BLaER1 (cell line): ENCODE measurements at regions not wholly inside any gene's neighbourhood (a gene's known extent, or its start where the extent isn't known, plus 50 kb on each side); places are given as distances from the start of the nearest gene placed in this dataset.

ENCODE experiments used
- H3K27ac ChIP-seq: shearing (Covaris generic); formaldehyde crosslinking; 2 replicates; pipeline ENCODE4 v1.8.1; 2022
- H3K27me3 ChIP-seq: shearing (Covaris generic); formaldehyde crosslinking; 2 replicates; pipeline ENCODE4 v1.8.1; 2022
- H3K36me3 ChIP-seq: shearing (Covaris generic); formaldehyde crosslinking; 2 replicates; pipeline ENCODE4 v1.8.1; 2022
- H3K4me1 ChIP-seq: shearing (Covaris generic); formaldehyde crosslinking; 2 replicates; pipeline ENCODE4 v1.8.1; 2022
- H3K4me2 ChIP-seq: shearing (Covaris generic); formaldehyde crosslinking; 2 replicates; pipeline ENCODE4 v1.8.1; 2022
- H3K4me3 ChIP-seq: shearing (Covaris generic); formaldehyde crosslinking; 2 replicates; pipeline ENCODE4 v1.8.1; 2022
- H3K9ac ChIP-seq: shearing (Covaris generic); formaldehyde crosslinking; 2 replicates; pipeline ENCODE4 v1.8.1; 2022
- H3K9me3 ChIP-seq: shearing (Covaris generic); formaldehyde crosslinking; 2 replicates; pipeline ENCODE4 v1.8.1; 2022
- H4K20me1 ChIP-seq: shearing (Covaris generic); formaldehyde crosslinking; 2 replicates; pipeline ENCODE4 v1.8.1; 2022
- Cebpa-rat ChIP-seq: shearing (Covaris generic); IDR thresholded peaks from 2 replicates; pipeline ENCODE4 v1.8.1; 2022

GRCh38 chr13:73876323-73876722 is 257.9 kb downstream of the KLF12 start:
- TF ChIP-seq Cebpa-rat = no peak
- no peak overlapping the region for H3K27ac ChIP-seq
- no peak overlapping the region for H3K4me3 ChIP-seq

GRCh38 chr13:73873940-73874830 is 260.0 kb downstream of the KLF12 start:
- Histone ChIP-seq H3K27me3 (no peaks in the 10 kb centered on the region), H3K4me1 (no peaks in the 10 kb centered on the region), H3K4me2 (no peak overlapping the region), H3K9me3 (0 out of 2 replicates have a peak, but pooled peaks cover 4% of the 10 kb centered on the region), H3K27ac (no peak overlapping the region), H4K20me1 (no peaks in the 10 kb centered on the region), H3K9ac (no peak overlapping the region), H3K4me3 (no peak overlapping the region), H3K36me3 (0 out of 2 replicates have a peak, but pooled peaks cover 10% of the 10 kb centered on the region)
- no peak for TF ChIP-seq Cebpa-rat

More at GRCh38 chr13:73876323-73876722, 257.9 kb downstream of the KLF12 start:
- Histone ChIP-seq H3K27me3 (no peaks in the 10 kb centered on the region), H4K20me1 (no peaks in the 10 kb centered on the region), H3K9me3 (0 out of 2 replicates have a peak, but pooled peaks cover 4% of the 10 kb centered on the region), H3K4me1 (peaks cover 11% of the 10 kb centered on the region), H3K4me2 (no peak overlapping the region), H3K36me3 (0 out of 2 replicates have a peak, but pooled peaks cover 6% of the 10 kb centered on the region), H3K9ac (no peak overlapping the region)

GRCh38 chr13:73872397-73872796 is 261.8 kb downstream of the KLF12 start:
- no peaks in the 10 kb centered on the region for H3K9me3 ChIP-seq
- H3K27me3 ChIP-seq = no peaks in the 10 kb centered on the region
- no peak overlapping the region for H3K4me2 ChIP-seq
- no peaks in the 10 kb centered on the region for H4K20me1 ChIP-seq
- H3K36me3 ChIP-seq = 0 out of 2 replicates have a peak, but pooled peaks cover 6% of the 10 kb centered on the region
- no peaks in the 10 kb centered on the region for H3K4me1 ChIP-seq
- no peak overlapping the region for H3K27ac ChIP-seq
- no peak for TF ChIP-seq Cebpa-rat
- H3K4me3 ChIP-seq = no peak overlapping the region
- H3K9ac ChIP-seq = no peak overlapping the region

DNA sequence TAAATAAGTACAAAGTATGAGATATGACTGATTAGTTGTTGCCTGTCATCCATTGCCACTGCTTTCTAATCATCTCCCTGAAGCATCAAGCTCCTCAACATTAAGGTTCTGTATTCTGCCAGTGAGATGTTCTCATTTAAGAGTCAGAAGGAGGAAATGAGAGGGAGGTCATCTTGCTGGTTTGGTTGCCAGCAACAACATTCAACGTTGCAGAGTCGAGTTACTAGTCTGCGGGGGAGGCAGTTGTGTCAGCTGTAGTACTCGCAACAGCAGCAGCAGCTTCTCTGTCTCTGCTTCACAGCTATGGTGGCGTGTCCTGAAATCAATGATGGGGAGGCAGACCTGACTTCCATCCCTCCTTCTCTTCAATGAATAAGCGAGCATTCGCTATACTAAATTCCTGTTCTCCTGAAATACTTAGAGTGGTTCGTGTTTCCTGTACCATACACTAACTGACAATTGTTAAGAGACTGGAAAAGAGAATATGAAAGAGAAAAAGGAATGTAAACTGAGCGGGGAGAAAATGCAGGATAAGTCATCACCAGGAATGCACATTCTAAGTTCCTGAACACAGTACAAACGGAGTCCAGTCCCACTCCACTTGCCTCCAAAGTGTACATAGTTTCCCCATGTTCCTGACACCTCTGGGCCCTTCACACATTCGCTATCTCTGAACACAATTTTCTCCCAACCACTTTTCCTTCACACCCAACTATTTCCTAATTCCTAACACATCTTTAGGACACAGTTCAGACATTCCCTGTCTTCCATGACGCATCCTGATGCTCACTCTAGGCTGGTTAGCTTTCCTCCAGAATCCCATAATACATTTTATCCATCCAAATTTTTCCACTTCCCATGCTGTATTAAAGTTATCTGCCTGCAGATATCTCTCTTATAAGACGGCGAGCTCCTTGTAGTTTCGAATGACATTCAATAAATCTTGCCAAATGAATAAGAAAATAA is 263.0 kb downstream of the KLF12 start:
- no peaks in the 10 kb centered on the region for H4K20me1 ChIP-seq
- H3K4me2 ChIP-seq = no peak overlapping the region
- no peaks in the 10 kb centered on the region for H3K27me3 ChIP-seq
- H3K9me3 ChIP-seq = no peaks in the 10 kb centered on the region
- H3K4me1 ChIP-seq = no peaks in the 10 kb centered on the region
- no peak overlapping the region for H3K9ac ChIP-seq
- no peak for TF ChIP-seq Cebpa-rat
- no peak overlapping the region for H3K4me3 ChIP-seq
- H3K36me3 ChIP-seq = 0 out of 2 replicates have a peak, but pooled peaks cover 6% of the 10 kb centered on the region
- no peak overlapping the region for H3K27ac ChIP-seq

DNA sequence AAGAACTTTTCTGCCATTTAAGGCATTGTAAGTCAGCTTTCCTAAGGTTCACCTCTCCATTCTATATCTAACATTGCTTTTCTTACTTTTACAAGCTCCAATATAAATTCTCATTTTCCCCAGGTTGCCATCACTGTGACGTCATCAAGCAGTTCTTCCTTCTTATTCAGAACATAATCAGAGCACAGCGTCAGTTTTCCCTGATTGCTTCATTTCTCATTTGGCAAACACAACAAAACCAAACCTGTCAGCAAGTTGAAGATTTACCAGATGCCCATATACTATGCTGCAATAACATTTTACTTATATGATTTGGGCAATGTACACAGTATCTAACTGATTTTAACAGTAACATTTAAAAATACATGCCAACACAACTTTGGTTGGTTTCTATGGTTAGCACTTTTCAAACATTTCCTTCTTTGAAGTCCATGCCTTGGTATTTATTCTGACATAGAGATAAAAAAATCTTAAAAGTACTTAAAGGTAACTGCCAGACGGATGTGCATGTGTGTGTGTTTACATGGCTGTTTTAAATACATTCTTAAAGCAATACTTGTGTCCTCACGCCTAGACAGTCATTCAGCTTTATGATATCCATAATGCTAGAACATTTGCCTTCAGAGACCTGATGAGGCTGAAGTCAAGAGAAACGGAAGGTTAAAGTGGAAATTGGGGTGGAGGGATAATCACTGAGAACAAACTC is 264.0 kb downstream of the KLF12 start:
- Histone ChIP-seq H4K20me1 (no peaks in the 10 kb centered on the region), H3K4me1 (no peaks in the 10 kb centered on the region), H3K27ac (no peak overlapping the region), H3K4me3 (no peak overlapping the region), H3K36me3 (0 out of 2 replicates have a peak, but pooled peaks cover 6% of the 10 kb centered on the region), H3K27me3 (no peaks in the 10 kb centered on the region), H3K4me2 (no peak overlapping the region), H3K9ac (no peak overlapping the region), H3K9me3 (no peaks in the 10 kb centered on the region)
- no peak for TF ChIP-seq Cebpa-rat

GRCh38 chr13:73865027-73865426 is 269.2 kb downstream of the KLF12 start:
- Histone ChIP-seq H3K4me2 (no peak overlapping the region), H3K4me1 (no peaks in the 10 kb centered on the region), H3K9ac (no peak overlapping the region), H3K27me3 (no peaks in the 10 kb centered on the region), H4K20me1 (no peaks in the 10 kb centered on the region), H3K27ac (no peak overlapping the region), H3K9me3 (no peaks in the 10 kb centered on the region), H3K36me3 (0 out of 2 replicates have a peak, but pooled peaks cover 4% of the 10 kb centered on the region), H3K4me3 (no peak overlapping the region)
- no peak for TF ChIP-seq Cebpa-rat

- no peak overlapping the region for H3K27ac ChIP-seq
- H3K9me3 ChIP-seq = no peaks in the 10 kb centered on the region
- H3K4me2 ChIP-seq = no peak overlapping the region
- H3K4me1 ChIP-seq = no peaks in the 10 kb centered on the region
- H4K20me1 ChIP-seq = no peaks in the 10 kb centered on the region
- no peak for TF ChIP-seq Cebpa-rat
- H3K27me3 ChIP-seq = no peaks in the 10 kb centered on the region
- no peak overlapping the region for H3K4me3 ChIP-seq
- no peak overlapping the region for H3K9ac ChIP-seq
- H3K36me3 ChIP-seq = 0 out of 2 replicates have a peak, but pooled peaks cover 9% of the 10 kb centered on the region
Observed at GRCh38 chr13:73861136-73861535, 273.1 kb downstream of the KLF12 start.

DNA sequence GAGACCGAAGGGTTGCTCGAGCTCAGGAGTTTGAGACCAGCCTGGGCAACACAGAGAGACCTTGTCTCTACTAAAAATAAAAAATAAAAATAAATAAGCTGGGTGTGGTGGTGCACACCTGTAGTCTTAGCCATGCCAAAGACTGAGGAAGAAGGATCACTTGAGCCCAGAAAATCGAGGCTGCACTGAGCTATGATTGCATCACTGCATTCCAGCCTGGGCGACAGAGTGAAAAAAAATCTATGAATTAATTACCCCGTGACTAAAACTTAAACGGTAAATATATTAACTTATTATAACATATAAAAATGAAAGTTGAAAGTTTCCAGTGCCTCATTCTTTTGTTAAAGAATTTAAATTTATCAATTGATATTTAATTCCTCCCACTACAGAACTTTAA is 273.7 kb downstream of the KLF12 start:
- Histone ChIP-seq H3K4me3 (no peak overlapping the region), H3K4me2 (no peak overlapping the region), H4K20me1 (no peaks in the 10 kb centered on the region), H3K36me3 (0 out of 2 replicates have a peak, but pooled peaks cover 14% of the 10 kb centered on the region), H3K9me3 (no peaks in the 10 kb centered on the region), H3K4me1 (no peaks in the 10 kb centered on the region), H3K9ac (no peak overlapping the region), H3K27me3 (no peaks in the 10 kb centered on the region), H3K27ac (no peak overlapping the region; the same call in 1 of the 2 replicates)
- no peak for TF ChIP-seq Cebpa-rat

GRCh38 chr13:73859841-73860240 is 274.4 kb downstream of the KLF12 start:
- Histone ChIP-seq H3K36me3 (0 out of 2 replicates have a peak, but pooled peaks cover 14% of the 10 kb centered on the region), H3K4me2 (no peak overlapping the region), H3K27me3 (no peaks in the 10 kb centered on the region), H3K27ac (no peak overlapping the region; the same call in 1 of the 2 replicates), H3K9ac (no peak overlapping the region), H3K4me1 (no peaks in the 10 kb centered on the region), H3K4me3 (no peak overlapping the region), H4K20me1 (no peaks in the 10 kb centered on the region), H3K9me3 (no peaks in the 10 kb centered on the region)
- no peak for TF ChIP-seq Cebpa-rat
